GM12875 (cell line): ENCODE measurements at regions not wholly inside any gene's neighbourhood (a gene's known extent, or its start where the extent isn't known, plus 50 kb on each side); places are given as distances from the start of the nearest gene placed in this dataset.
"Not testable (repeated sequence)": the region's sequence is repeated elsewhere in the genome, so short reads cannot be mapped to it uniquely, and the experiment has no call there.

Source experiments
- H3K4me3 ChIP-seq: one replicate; pipeline ENCODE4 v1.5.1; 2011; ENCODE audit warnings: low read depth, low read length, control low read depth
- CTCF ChIP-seq: IDR thresholded peaks from 2 replicates; pipeline ENCODE4 v1.5.1; 2011; ENCODE audit warnings: low read depth, mild to moderate bottlenecking, control low read depth, inconsistent platforms, low read length, moderate library complexity, borderline replicate concordance; ENCODE audit not compliant: insufficient read depth

- no peak for TF ChIP-seq CTCF
- H3K4me3 ChIP-seq: no peak overlapping the region
These were observed 392.1 kb downstream of the DTWD2 start for GRCh38 chr5:118596255-118596654.

- H3K4me3 ChIP-seq: no peak overlapping the region
- peak; percentile 35; the same call in 1 of the 2 replicates for TF ChIP-seq CTCF
These were observed 395.4 kb downstream of the DTWD2 start for GRCh38 chr5:118593003-118593328.

GRCh38 chr5:118592229-118593002, 395.9 kb downstream of the DTWD2 start:
- no peak overlapping the region for H3K4me3 ChIP-seq
- TF ChIP-seq CTCF: no peak

- H3K4me3 ChIP-seq: no peak overlapping the region
- no peak for TF ChIP-seq CTCF
These were observed 397.5 kb downstream of the DTWD2 start for GRCh38 chr5:118590806-118591205.

- no peak overlapping the region for H3K4me3 ChIP-seq
- no peak for TF ChIP-seq CTCF
These were observed 407.4 kb downstream of the DTWD2 start for GRCh38 chr5:118580949-118581348.

GRCh38 chr5:118578093-118578492, 410.3 kb downstream of the DTWD2 start:
- no peak overlapping the region for H3K4me3 ChIP-seq
- no peak for TF ChIP-seq CTCF

GRCh38 chr5:118577621-118578020, 410.7 kb downstream of the DTWD2 start:
- H3K4me3 ChIP-seq: no peak overlapping the region
- no peak for TF ChIP-seq CTCF

GRCh38 chr5:118570276-118570675, 418.1 kb downstream of the DTWD2 start:
- H3K4me3 ChIP-seq: not testable (repeated sequence)

- H3K4me3 ChIP-seq: not testable (repeated sequence)
These were observed 418.8 kb downstream of the DTWD2 start for GRCh38 chr5:118569596-118569995.
